ENCODE measurements at regions not wholly inside any gene's neighbourhood (a gene's known extent, or its start where the extent isn't known, plus 50 kb on each side); places are given as distances from the start of the nearest gene placed in this dataset.

- Histone ChIP-seq H3K79me2 (ENCODE audit: insufficient read depth, low read depth, low read length) (no peaks in the 10 kb centered on the region), H3K4me3 (ENCODE audit: low read depth, low read length, poor library complexity, severe bottlenecking) (no peak overlapping the region), H3K9me2 (ENCODE audit: insufficient read depth, low read length) (no peaks in the 10 kb centered on the region), H3K9me3 (ENCODE audit: low read length) (no peaks in the 10 kb centered on the region; the same call in 1 of the 2 replicates), H3K36me3 (ENCODE audit: insufficient read depth, low read length) (no peaks in the 10 kb centered on the region), H2AFZ (ENCODE audit: low read length) (no peak overlapping the region), H3K4me2 (ENCODE audit: low read length) (no peak overlapping the region), H3K4me1 (ENCODE audit: insufficient read depth, low read length, poor library complexity, severe bottlenecking) (peaks cover 6% of the 10 kb centered on the region), H3K27ac (ENCODE audit: low read depth, low read length, poor library complexity, severe bottlenecking) (no peak overlapping the region), H4K20me1 (ENCODE audit: insufficient read depth, low read length) (no peaks in the 10 kb centered on the region)
- ChIA-PET CTCF (ENCODE audit: unreplicated experiment) (no interaction called here), POLR2A (interaction anchor here (0.7 kb wide), 1 partner anchor 1267 kb away, joined by 3 read pairs; no protein-coding TSS in a partner anchor)
- TF ChIP-seq EZH2phosphoT487 (IDR thresholded peaks at IDR 0.05; ENCODE audit: borderline replicate concordance, low read depth, low read length): no peak
- TF ChIP-seq, protein P1, sequence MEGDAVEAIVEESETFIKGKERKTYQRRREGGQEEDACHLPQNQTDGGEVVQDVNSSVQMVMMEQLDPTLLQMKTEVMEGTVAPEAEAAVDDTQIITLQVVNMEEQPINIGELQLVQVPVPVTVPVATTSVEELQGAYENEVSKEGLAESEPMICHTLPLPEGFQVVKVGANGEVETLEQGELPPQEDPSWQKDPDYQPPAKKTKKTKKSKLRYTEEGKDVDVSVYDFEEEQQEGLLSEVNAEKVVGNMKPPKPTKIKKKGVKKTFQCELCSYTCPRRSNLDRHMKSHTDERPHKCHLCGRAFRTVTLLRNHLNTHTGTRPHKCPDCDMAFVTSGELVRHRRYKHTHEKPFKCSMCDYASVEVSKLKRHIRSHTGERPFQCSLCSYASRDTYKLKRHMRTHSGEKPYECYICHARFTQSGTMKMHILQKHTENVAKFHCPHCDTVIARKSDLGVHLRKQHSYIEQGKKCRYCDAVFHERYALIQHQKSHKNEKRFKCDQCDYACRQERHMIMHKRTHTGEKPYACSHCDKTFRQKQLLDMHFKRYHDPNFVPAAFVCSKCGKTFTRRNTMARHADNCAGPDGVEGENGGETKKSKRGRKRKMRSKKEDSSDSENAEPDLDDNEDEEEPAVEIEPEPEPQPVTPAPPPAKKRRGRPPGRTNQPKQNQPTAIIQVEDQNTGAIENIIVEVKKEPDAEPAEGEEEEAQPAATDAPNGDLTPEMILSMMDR (conservative IDR thresholded peaks at IDR 0.05; ENCODE audit: low read length): no peak
- intact Hi-C loops (cut with micrococcal nuclease; ENCODE audit: unreplicated experiment): no loop called here
- BruUV-seq (replicated peaks): no TSS peak
- DNase-seq (ENCODE audit: low spot score): no peak
These were observed 77.4 kb downstream of the MS4A13 start for GRCh38 chr11:60592601-60593000.

GRCh38 chr11:60594998-60595642, 79.9 kb downstream of the MS4A13 start:
- TF ChIP-seq, protein P1 (conservative IDR thresholded peaks at IDR 0.05; ENCODE audit: low read length): no peak
- TF ChIP-seq EZH2phosphoT487 (IDR thresholded peaks at IDR 0.05; ENCODE audit: borderline replicate concordance, low read depth, low read length): no peak
- DNase-seq (ENCODE audit: low spot score): no peak
- Histone ChIP-seq H3K4me1 (ENCODE audit: insufficient read depth, low read length, poor library complexity, severe bottlenecking) (peaks cover 6% of the 10 kb centered on the region), H3K36me3 (ENCODE audit: insufficient read depth, low read length) (no peaks in the 10 kb centered on the region), H2AFZ (ENCODE audit: low read length) (0 out of 2 replicates have a peak overlapping the region, but pooled peaks have one; percentile 9), H3K4me3 (ENCODE audit: low read depth, low read length, poor library complexity, severe bottlenecking) (no peak overlapping the region), H3K27ac (ENCODE audit: low read depth, low read length, poor library complexity, severe bottlenecking) (no peak overlapping the region), H3K79me2 (ENCODE audit: insufficient read depth, low read depth, low read length) (no peaks in the 10 kb centered on the region), H3K9me2 (ENCODE audit: insufficient read depth, low read length) (no peaks in the 10 kb centered on the region), H3K9me3 (ENCODE audit: low read length) (no peaks in the 10 kb centered on the region; the same call in 1 of the 2 replicates), H4K20me1 (ENCODE audit: insufficient read depth, low read length) (no peaks in the 10 kb centered on the region), H3K4me2 (ENCODE audit: low read length) (no peak overlapping the region)
- intact Hi-C loops (cut with micrococcal nuclease; ENCODE audit: unreplicated experiment): no loop called here
- BruUV-seq (replicated peaks): no TSS peak
- ChIA-PET POLR2A (interaction anchor here (0.7 to 1.0 kb wide), 3 partner anchors 35 to 86 kb away, joined by 3 to 5 read pairs (median 4); no protein-coding TSS in a partner anchor), CTCF (ENCODE audit: unreplicated experiment) (no interaction called here)

DNA sequence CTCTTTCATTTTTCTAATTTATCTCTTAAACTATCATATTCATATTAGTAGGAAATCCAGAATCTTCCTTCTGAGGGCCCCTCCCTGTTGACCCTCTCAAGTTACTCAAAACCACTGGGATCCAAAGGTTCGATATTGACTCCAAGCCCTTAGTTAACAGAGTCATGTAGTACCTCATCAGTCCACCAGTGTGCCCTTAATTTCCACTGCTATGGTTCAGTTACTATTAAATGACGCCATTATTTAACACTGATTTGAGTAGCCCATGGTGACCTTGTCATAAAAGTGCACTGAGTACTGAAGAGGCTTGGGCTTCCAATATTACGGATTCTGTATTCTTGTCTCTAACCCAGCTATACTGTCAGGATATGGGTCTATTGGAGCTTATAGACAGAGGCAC, 91.9 kb upstream of the MS4A8 start:
- H3K4me3 ChIP-seq (ENCODE audit: low read depth, low read length, poor library complexity, severe bottlenecking): no peak overlapping the region
- intact Hi-C loops (cut with micrococcal nuclease; ENCODE audit: unreplicated experiment): no loop called here
- H3K79me2 ChIP-seq (ENCODE audit: insufficient read depth, low read depth, low read length): no peaks in the 10 kb centered on the region

More for the DNA sequence above, 91.9 kb upstream of the MS4A8 start:
- ChIA-PET CTCF (ENCODE audit: unreplicated experiment) (no interaction called here), POLR2A (no interaction called here)
- H3K9me3 ChIP-seq (ENCODE audit: low read length): no peaks in the 10 kb centered on the region
- DNase-seq (ENCODE audit: low spot score): no peak
- H3K4me2 ChIP-seq (ENCODE audit: low read length): no peak overlapping the region
- no peak overlapping the region for H2AFZ ChIP-seq (ENCODE audit: low read length)
- BruUV-seq (replicated peaks): no TSS peak
- no peaks in the 10 kb centered on the region for H3K36me3 ChIP-seq (ENCODE audit: insufficient read depth, low read length)
- H4K20me1 ChIP-seq (ENCODE audit: insufficient read depth, low read length): no peaks in the 10 kb centered on the region
- H3K27ac ChIP-seq (ENCODE audit: low read depth, low read length, poor library complexity, severe bottlenecking): no peak overlapping the region
- no peaks in the 10 kb centered on the region for H3K9me2 ChIP-seq (ENCODE audit: insufficient read depth, low read length)
- no peaks in the 10 kb centered on the region for H3K4me1 ChIP-seq (ENCODE audit: insufficient read depth, low read length, poor library complexity, severe bottlenecking)
- no peak for TF ChIP-seq EZH2phosphoT487 (IDR thresholded peaks at IDR 0.05; ENCODE audit: borderline replicate concordance, low read depth, low read length)
- TF ChIP-seq, protein P1 (conservative IDR thresholded peaks at IDR 0.05; ENCODE audit: low read length): 0 out of 2 replicates have a peak, but pooled peaks have one; percentile 5

Data from OCI-LY7 (cell line).